HepG2 (cell line): ENCODE measurements at regions not wholly inside any gene's neighbourhood (a gene's known extent, or its start where the extent isn't known, plus 50 kb on each side); places are given as distances from the start of the nearest gene placed in this dataset.

Experiments
- ATAC-seq: fragments of 200-7000 bp; cut with Tn5 transposase; 3 replicates; pipeline ENCODE4 v1.9.1; 2020; ENCODE audit warnings: mild to moderate bottlenecking, moderate library complexity
- BruUV-seq: library from RNA; stranded (reverse); fragments of 400-500 nt; replicated peaks from 2 replicates; lab custom pipeline; 2021; lab: Mats Ljungman, UMichigan
- CTCF ChIA-PET: fragments of 300-600 bp; formaldehyde crosslinking; extraction: SDS; loops from one replicate; lab custom pipeline; 2021; ENCODE audit warnings: low total read pairs, inconsistent platforms, low intra/inter-chr PET ratio; lab: Yijun Ruan, JAX
- POLR2A ChIA-PET: fragments of 350-600 bp; sonication (Branson Sonifier 250); formaldehyde crosslinking; loops from one replicate; lab custom pipeline; 2020; ENCODE audit warnings: antibody characterized with exemption, inconsistent platforms; lab: Yijun Ruan, JAX
- DNase-seq: peaks from one replicate; pipeline ENCODE4 v3.0.0-alpha.2; 2015; ENCODE audit warnings: low spot score
- FAIRE-seq: peaks from 3 replicates; lab custom pipeline; 2011; peaks lifted over from hg19 to GRCh38; lab: Jason Lieb, UNC
- H2AFZ ChIP-seq: one replicate; pipeline ENCODE4 v1.6.1; 2011; ENCODE audit warnings: low read length, inconsistent platforms
- H3K27ac ChIP-seq: fragments of 300-600 bp; 3 replicates; pipeline ENCODE4 v1.8.0; 2011; ENCODE audit warnings: mixed run types, mild to moderate bottlenecking, mixed read lengths, low read length, inconsistent platforms; ENCODE audit not compliant: insufficient read depth; ENCODE audit errors: extremely low read length
- H3K27me3 ChIP-seq, 2 experiments: fragments of 200-600 bp in 1 of 2; 2 replicates in 1 of 2; 3 replicates in 1 of 2; pipeline versions ENCODE4 v1.6.0 to v1.8.0; 2011; ENCODE audit warnings: low read length in 2 of 2, mild to moderate bottlenecking in 2 of 2, moderate library complexity in 2 of 2, inconsistent platforms in 1 of 2; ENCODE audit not compliant: insufficient read depth in 2 of 2, control insufficient read depth in 1 of 2
- H3K36me3 ChIP-seq, 2 experiments: fragments of 200-600 bp in 1 of 2; replicated peaks in 1 of 2; 2 replicates in 1 of 2; 3 replicates in 1 of 2; pipeline versions ENCODE4 v1.5.1 to v1.8.0; 2011; ENCODE audit warnings: low read length in 2 of 2, inconsistent platforms in 1 of 2; ENCODE audit not compliant: insufficient read depth in 2 of 2, control insufficient read depth in 1 of 2
- H3K4me1 ChIP-seq: 2 replicates; pipeline ENCODE4 v1.5.1; 2012; ENCODE audit warnings: low read length, inconsistent platforms; ENCODE audit not compliant: insufficient read depth
- H3K4me2 ChIP-seq: 2 replicates; pipeline ENCODE4 v1.6.0; 2011; ENCODE audit warnings: low read depth, low read length, inconsistent platforms
- H3K4me3 ChIP-seq, 3 experiments: fragments of 200-600 bp in 1 of 3; sonication (generic), shearing (Covaris generic) in 1 of 3; replicated peaks in 1 of 3; 2 replicates each; pipeline ENCODE4 v1.5.1; 2011 to 2016; ENCODE audit warnings: low read length in 3 of 3, inconsistent platforms in 2 of 3, low read depth in 2 of 3, mild to moderate bottlenecking in 2 of 3, control low read depth in 1 of 3, mixed read lengths in 1 of 3; ENCODE audit not compliant: insufficient read depth in 1 of 3
- H3K79me2 ChIP-seq: one replicate; pipeline ENCODE4 v1.6.1; 2011; ENCODE audit warnings: low read length, inconsistent platforms; ENCODE audit not compliant: insufficient read depth
- H3K9ac ChIP-seq: 2 replicates; pipeline ENCODE4 v1.6.0; 2011; ENCODE audit warnings: mild to moderate bottlenecking, low read depth, low read length, inconsistent platforms; ENCODE audit not compliant: insufficient read depth
- H3K9me3 ChIP-seq: 2 replicates; pipeline ENCODE4 v1.5.1; 2012; ENCODE audit warnings: mild to moderate bottlenecking, low read length
- H4K20me1 ChIP-seq: 2 replicates; pipeline ENCODE4 v1.6.0; 2011; ENCODE audit warnings: inconsistent platforms, mild to moderate bottlenecking, low read length, moderate library complexity; ENCODE audit not compliant: insufficient read depth
- JDP2 ChIP-seq: sonication (generic); formaldehyde crosslinking; IDR thresholded peaks from 2 replicates; pipeline ENCODE4 v1.8.1; 2022; ENCODE audit warnings: missing genetic modification reagents, borderline replicate concordance
- ZBTB40 ChIP-seq, 2 experiments: fragments of 450-650 bp in 1 of 2; sonication (generic) in 1 of 2; formaldehyde crosslinking in 1 of 2; IDR thresholded peaks; 2 replicates each; pipeline versions ENCODE4 v1.6.1 to v1.8.0; 2016 to 2022; ENCODE audit warnings: antibody characterized with exemption in 1 of 2, mild to moderate bottlenecking in 1 of 2, missing genetic modification reagents in 1 of 2
- WGBS: methylation state at CpG from one replicate; pipeline ENCODE4 v1.1.6; 2017; ENCODE audit warnings: low lambda C conversion rate; 5-methylcytosine and 5-hydroxymethylcytosine counted together
- in situ Hi-C: cut with HindIII; loops from 2 replicates; pipeline ENCODE4 v1.10.0; 2017; ENCODE audit warnings: low pct_unique_long_range_greater_than_20kb; ENCODE audit not compliant: extremely low pct_ligation_motif_present
- intact Hi-C: fragments of 100-400 bp; cut with micrococcal nuclease; formaldehyde crosslinking; loops from one replicate; pipeline ENCODE4 v1.10.0; 2022; ENCODE audit not compliant: unreplicated experiment

- intact Hi-C loops (no loop called here), in situ Hi-C loops (no loop called here)
- CTCF ChIA-PET: no interaction called here
- FAIRE-seq: no peak
- no peaks in the 10 kb centered on the region for H4K20me1 ChIP-seq
- H3K27me3 ChIP-seq: no peaks in the 10 kb centered on the region; a peak in 1 of 5 replicates
- H2AFZ ChIP-seq: no peak overlapping the region
- no peak overlapping the region for H3K4me3 ChIP-seq
- POLR2A ChIA-PET: no interaction called here
- BruUV-seq: no TSS peak
- no peak for TF ChIP-seq JDP2 (CRISPR knock-in tag)
- no peak overlapping the region for H3K27ac ChIP-seq
- ATAC-seq: no peak
- 18% methylated on average over 3 of the region's 5 CpGs for WGBS
- DNase-seq: no peak
- H3K4me2 ChIP-seq: no peak overlapping the region
- H3K4me1 ChIP-seq: peaks cover 7% of the 10 kb centered on the region; the same call in 1 of the 2 replicates
- no peaks in the 10 kb centered on the region for H3K79me2 ChIP-seq
- no peaks in the 10 kb centered on the region for H3K9me3 ChIP-seq
- H3K36me3 ChIP-seq: no peaks in the 10 kb centered on the region
- no peak overlapping the region for H3K9ac ChIP-seq
Observed at GRCh38 chr11:87437133-87437843, 399.6 kb downstream of the TMEM135 start.

- H3K27me3 ChIP-seq: no peaks in the 10 kb centered on the region; a peak in 2 of 5 replicates
- FAIRE-seq (no peak), ATAC-seq (no peak), DNase-seq (no peak)
- H3K4me3 ChIP-seq: no peak overlapping the region
- no peaks in the 10 kb centered on the region for H3K79me2 ChIP-seq
- no peak for TF ChIP-seq ZBTB40 (IDR thresholded peaks at IDR 0.05)
- no peak for TF ChIP-seq ZBTB40 (CRISPR knock-in tag; IDR thresholded peaks at IDR 0.05)
- no peaks in the 10 kb centered on the region for H3K36me3 ChIP-seq
- no peak overlapping the region for H2AFZ ChIP-seq
- no TSS peak for BruUV-seq
- ChIA-PET POLR2A (no interaction called here), CTCF (no interaction called here)
- in situ Hi-C loops: no loop called here
- WGBS: 57% methylated on average over 4 of the region's 4 CpGs
- intact Hi-C loops: no loop called here
- H3K9me3 ChIP-seq: no peaks in the 10 kb centered on the region
- H3K4me1 ChIP-seq: no peaks in the 10 kb centered on the region
- H4K20me1 ChIP-seq: no peaks in the 10 kb centered on the region
- H3K27ac ChIP-seq: no peak overlapping the region
- H3K4me2 ChIP-seq: no peak overlapping the region
- H3K9ac ChIP-seq: no peak overlapping the region
Observed at GRCh38 chr11:87432022-87432421, 394.3 kb downstream of the TMEM135 start.
